Spleen (tissue), 7 donors: ENCODE measurements at regions not wholly inside any gene's neighbourhood (a gene's known extent, or its start where the extent isn't known, plus 50 kb on each side); places are given as distances from the start of the nearest gene placed in this dataset.

Experiments
- POLR2A ChIP-seq, 3 donors: fragments of 450-650 bp; IDR thresholded peaks; one replicate each; pipeline ENCODE4 v1.5.1; 2017; ENCODE audit warnings: antibody characterized with exemption in 3 of 3, mild to moderate bottlenecking in 1 of 3
- POLR2AphosphoS5 ChIP-seq, 3 donors: sonication (generic); formaldehyde crosslinking; IDR thresholded peaks; one replicate each; pipeline ENCODE4 v1.5.1; 2017; ENCODE audit warnings: antibody characterized with exemption in 3 of 3
- TF ChIP-seq, protein P1 (sequence below), 11 experiments: fragments of 200-600 bp in 7 of 11; fragments of 450-650 bp in 4 of 11; sonication (generic) in 4 of 11; IDR thresholded peaks in 8 of 11; conservative IDR thresholded peaks in 3 of 11; 1 replicate in 7 of 11; 2 replicates in 4 of 11; pipeline versions ENCODE4 v1.4.0 to v1.8.0; 2016 to 2021; ENCODE audit warnings: antibody characterized with exemption in 11 of 11, inconsistent platforms in 4 of 11, mild to moderate bottlenecking in 1 of 11
- donor health status: DM: no; HTN: no; CAD: no; lungs with moderate emphysema.
- donor health status: DM: no; HTN: no; CAD: no.
- donor health status: DM: no; HTN: no; CAD: no.

DNA sequence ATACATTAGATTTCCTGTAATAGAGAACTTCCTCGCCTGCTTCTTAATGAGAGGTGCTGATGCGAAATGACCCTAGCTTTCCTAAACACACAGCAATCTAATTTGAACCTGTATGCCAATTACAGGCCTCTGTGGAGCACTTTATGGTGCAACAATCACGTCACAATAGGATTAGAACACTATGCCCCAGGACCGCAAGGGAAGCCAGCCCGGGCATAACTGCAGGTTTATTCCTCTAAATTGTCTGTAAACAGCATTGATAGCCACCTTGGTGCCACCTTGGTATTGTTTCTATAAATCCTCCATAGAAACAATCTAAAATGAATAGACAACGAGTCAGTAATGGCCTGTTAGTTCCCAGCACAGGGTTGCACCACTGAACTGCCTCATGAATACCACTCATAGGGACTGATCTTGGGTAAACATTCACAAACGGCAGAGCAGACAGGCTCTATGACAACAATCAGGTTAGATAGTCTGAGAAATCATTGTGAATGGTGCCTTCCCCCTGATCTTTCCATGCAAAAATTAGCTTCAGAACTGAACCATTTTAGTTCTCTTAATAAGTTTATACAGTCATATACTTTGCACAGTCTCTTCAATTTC lies 182.5 kb upstream of the OBI1 start:
- TF ChIP-seq, protein P1, sequence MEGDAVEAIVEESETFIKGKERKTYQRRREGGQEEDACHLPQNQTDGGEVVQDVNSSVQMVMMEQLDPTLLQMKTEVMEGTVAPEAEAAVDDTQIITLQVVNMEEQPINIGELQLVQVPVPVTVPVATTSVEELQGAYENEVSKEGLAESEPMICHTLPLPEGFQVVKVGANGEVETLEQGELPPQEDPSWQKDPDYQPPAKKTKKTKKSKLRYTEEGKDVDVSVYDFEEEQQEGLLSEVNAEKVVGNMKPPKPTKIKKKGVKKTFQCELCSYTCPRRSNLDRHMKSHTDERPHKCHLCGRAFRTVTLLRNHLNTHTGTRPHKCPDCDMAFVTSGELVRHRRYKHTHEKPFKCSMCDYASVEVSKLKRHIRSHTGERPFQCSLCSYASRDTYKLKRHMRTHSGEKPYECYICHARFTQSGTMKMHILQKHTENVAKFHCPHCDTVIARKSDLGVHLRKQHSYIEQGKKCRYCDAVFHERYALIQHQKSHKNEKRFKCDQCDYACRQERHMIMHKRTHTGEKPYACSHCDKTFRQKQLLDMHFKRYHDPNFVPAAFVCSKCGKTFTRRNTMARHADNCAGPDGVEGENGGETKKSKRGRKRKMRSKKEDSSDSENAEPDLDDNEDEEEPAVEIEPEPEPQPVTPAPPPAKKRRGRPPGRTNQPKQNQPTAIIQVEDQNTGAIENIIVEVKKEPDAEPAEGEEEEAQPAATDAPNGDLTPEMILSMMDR (IDR thresholded peaks at IDR 0.05 in 8 of 11, conservative IDR thresholded peaks at IDR 0.05 in 3 of 11) = no peak
- TF ChIP-seq POLR2A (IDR thresholded peaks at IDR 0.05) (no peak), POLR2AphosphoS5 (IDR thresholded peaks at IDR 0.05) (no peak)
